ENCODE measurements at regions not wholly inside any gene's neighbourhood (a gene's known extent, or its start where the extent isn't known, plus 50 kb on each side); places are given as distances from the start of the nearest gene placed in this dataset.

- TF ChIP-seq GATA2 (IDR thresholded peaks at IDR 0.05; ENCODE audit: low read depth, low read length) (no peak), GATA3 (IDR thresholded peaks at IDR 0.05; ENCODE audit: low read depth, low read length) (no peak)
Observed at GRCh38 chr15:98294126-98294525, 333.6 kb downstream of the ARRDC4 start.
